ENCODE measurements at regions not wholly inside any gene's neighbourhood (a gene's known extent, or its start where the extent isn't known, plus 50 kb on each side); places are given as distances from the start of the nearest gene placed in this dataset.

- Mint-ChIP-seq H3K27ac (ENCODE audit: unreplicated experiment) (no peak overlapping the region), H3K9me3 (ENCODE audit: unreplicated experiment) (no peaks in the 10 kb centered on the region), H3K27me3 (ENCODE audit: low read depth, unreplicated experiment) (peaks cover 17% of the 10 kb centered on the region), H3K4me1 (ENCODE audit: low read depth, unreplicated experiment) (no peaks in the 10 kb centered on the region), H3K4me3 (ENCODE audit: unreplicated experiment) (no peak overlapping the region), H3K36me3 (ENCODE audit: low read depth, unreplicated experiment) (no peaks in the 10 kb centered on the region)
- Histone ChIP-seq H3K4me1 (ENCODE audit: insufficient read depth, low read length) (no peaks in the 10 kb centered on the region), H3K4me2 (ENCODE audit: low read length) (no peak overlapping the region), H3K9me3 (ENCODE audit: insufficient read depth, low read depth, low read length) (no peaks in the 10 kb centered on the region), H3K4me3 (ENCODE audit: insufficient read depth, low read depth, low read length) (no peak overlapping the region), H3K27me3 (ENCODE audit: insufficient read depth, low read length) (no peaks in the 10 kb centered on the region), H3K36me3 (ENCODE audit: insufficient read depth, low read length) (no peaks in the 10 kb centered on the region), H2AFZ (ENCODE audit: low read depth, low read length) (no peak overlapping the region), H3K9ac (ENCODE audit: low read length) (no peak overlapping the region), H4K20me1 (ENCODE audit: insufficient read depth, low read length) (no peaks in the 10 kb centered on the region), H3K79me2 (ENCODE audit: insufficient read depth, low read length) (no peaks in the 10 kb centered on the region), H3K27ac (ENCODE audit: low read depth, low read length) (no peak overlapping the region)
- no peak for TF ChIP-seq CTCF (IDR thresholded peaks at IDR 0.05; ENCODE audit: insufficient read depth, low read depth, low read length)
- TF ChIP-seq EZH2 (IDR thresholded peaks at IDR 0.05; ENCODE audit: insufficient read depth, low read length), result no peak
- FAIRE-seq (no peak), DNase-seq (ENCODE audit: low read depth) (no peak)
Measured at GRCh38 chr15:93378558-93378957, 289.5 kb upstream of the RGMA start.

GRCh38 chr15:93372865-93373223, 283.8 kb upstream of the RGMA start:
- H3K36me3 Mint-ChIP-seq (ENCODE audit: low read depth, unreplicated experiment), result no peaks in the 10 kb centered on the region
- Histone ChIP-seq H3K36me3 (ENCODE audit: insufficient read depth, low read length) (no peaks in the 10 kb centered on the region), H3K27ac (ENCODE audit: low read depth, low read length) (no peak overlapping the region), H3K27me3 (ENCODE audit: insufficient read depth, low read length) (no peaks in the 10 kb centered on the region), H3K79me2 (ENCODE audit: insufficient read depth, low read length) (no peaks in the 10 kb centered on the region), H3K4me2 (ENCODE audit: low read length) (no peak overlapping the region), H3K9ac (ENCODE audit: low read length) (no peak overlapping the region), H3K9me3 (ENCODE audit: insufficient read depth, low read depth, low read length) (no peaks in the 10 kb centered on the region), H3K4me1 (ENCODE audit: insufficient read depth, low read length) (no peaks in the 10 kb centered on the region), H3K4me3 (ENCODE audit: insufficient read depth, low read depth, low read length) (no peak overlapping the region), H2AFZ (ENCODE audit: low read depth, low read length) (no peak overlapping the region), H4K20me1 (ENCODE audit: insufficient read depth, low read length) (no peaks in the 10 kb centered on the region)
- no peak overlapping the region for H3K27ac Mint-ChIP-seq (ENCODE audit: unreplicated experiment)
- H3K4me1 Mint-ChIP-seq (ENCODE audit: low read depth, unreplicated experiment), result no peaks in the 10 kb centered on the region
- H3K9me3 Mint-ChIP-seq (ENCODE audit: unreplicated experiment), result no peaks in the 10 kb centered on the region
- peaks cover 8% of the 10 kb centered on the region for H3K27me3 Mint-ChIP-seq (ENCODE audit: low read depth, unreplicated experiment)
- no peak overlapping the region for H3K4me3 Mint-ChIP-seq (ENCODE audit: unreplicated experiment)
- TF ChIP-seq EZH2 (IDR thresholded peaks at IDR 0.05; ENCODE audit: insufficient read depth, low read length) (no peak), CTCF (IDR thresholded peaks at IDR 0.05; ENCODE audit: insufficient read depth, low read depth, low read length) (no peak)
- FAIRE-seq, result no peak
- no peak for DNase-seq (ENCODE audit: low read depth)

GRCh38 chr15:93372208-93372864, 283.3 kb upstream of the RGMA start:
- Mint-ChIP-seq H3K36me3 (ENCODE audit: low read depth, unreplicated experiment) (no peaks in the 10 kb centered on the region), H3K27ac (ENCODE audit: unreplicated experiment) (no peak overlapping the region), H3K27me3 (ENCODE audit: low read depth, unreplicated experiment) (peaks cover 8% of the 10 kb centered on the region), H3K4me3 (ENCODE audit: unreplicated experiment) (no peak overlapping the region), H3K4me1 (ENCODE audit: low read depth, unreplicated experiment) (no peaks in the 10 kb centered on the region), H3K9me3 (ENCODE audit: unreplicated experiment) (no peaks in the 10 kb centered on the region)
- TF ChIP-seq CTCF (IDR thresholded peaks at IDR 0.05; ENCODE audit: insufficient read depth, low read depth, low read length), result no peak
- no peak for TF ChIP-seq EZH2 (IDR thresholded peaks at IDR 0.05; ENCODE audit: insufficient read depth, low read length)
- Histone ChIP-seq H3K4me2 (ENCODE audit: low read length) (no peak overlapping the region), H3K27me3 (ENCODE audit: insufficient read depth, low read length) (no peaks in the 10 kb centered on the region), H3K27ac (ENCODE audit: low read depth, low read length) (no peak overlapping the region), H4K20me1 (ENCODE audit: insufficient read depth, low read length) (no peaks in the 10 kb centered on the region), H3K4me3 (ENCODE audit: insufficient read depth, low read depth, low read length) (no peak overlapping the region), H3K9me3 (ENCODE audit: insufficient read depth, low read depth, low read length) (no peaks in the 10 kb centered on the region), H3K9ac (ENCODE audit: low read length) (no peak overlapping the region), H3K4me1 (ENCODE audit: insufficient read depth, low read length) (no peaks in the 10 kb centered on the region), H3K36me3 (ENCODE audit: insufficient read depth, low read length) (no peaks in the 10 kb centered on the region), H3K79me2 (ENCODE audit: insufficient read depth, low read length) (no peaks in the 10 kb centered on the region), H2AFZ (ENCODE audit: low read depth, low read length) (no peak overlapping the region)
- no peak for FAIRE-seq
- no peak for DNase-seq (ENCODE audit: low read depth)
